ENCODE measurements at regions not wholly inside any gene's neighbourhood (a gene's known extent, or its start where the extent isn't known, plus 50 kb on each side); places are given as distances from the start of the nearest gene placed in this dataset.

GRCh38 chr5:2022436-2022835, 139.7 kb upstream of the IRX4 start:
- DNase-seq (ENCODE audit: insufficient read length, low spot score) (no peak), FAIRE-seq (no peak)
- TF ChIP-seq POLR2A (IDR thresholded peaks at IDR 0.05; ENCODE audit: low read depth, low read length) = no peak

GRCh38 chr5:2021484-2022176, 138.9 kb upstream of the IRX4 start:
- FAIRE-seq (no peak), DNase-seq (ENCODE audit: insufficient read length, low spot score) (no peak)
- no peak for TF ChIP-seq POLR2A (IDR thresholded peaks at IDR 0.05; ENCODE audit: low read depth, low read length)

- FAIRE-seq = no peak
- DNase-seq (ENCODE audit: insufficient read length, low spot score) = no peak
- TF ChIP-seq POLR2A (IDR thresholded peaks at IDR 0.05; ENCODE audit: low read depth, low read length) = no peak
These were observed 138.0 kb upstream of the IRX4 start for GRCh38 chr5:2020730-2021129.

- FAIRE-seq = no peak
- no peak for TF ChIP-seq POLR2A (IDR thresholded peaks at IDR 0.05; ENCODE audit: low read depth, low read length)
These were observed 137.0 kb upstream of the IRX4 start for GRCh38 chr5:2019716-2020115.

GRCh38 chr5:2018390-2018724, 135.6 kb upstream of the IRX4 start:
- FAIRE-seq (no peak), DNase-seq (ENCODE audit: insufficient read length, low spot score) (no peak)
- no peak for TF ChIP-seq POLR2A (IDR thresholded peaks at IDR 0.05; ENCODE audit: low read depth, low read length)

More at GRCh38 chr5:2019716-2020115, 137.0 kb upstream of the IRX4 start:
- DNase-seq (ENCODE audit: insufficient read length, low spot score) = no peak

DNA sequence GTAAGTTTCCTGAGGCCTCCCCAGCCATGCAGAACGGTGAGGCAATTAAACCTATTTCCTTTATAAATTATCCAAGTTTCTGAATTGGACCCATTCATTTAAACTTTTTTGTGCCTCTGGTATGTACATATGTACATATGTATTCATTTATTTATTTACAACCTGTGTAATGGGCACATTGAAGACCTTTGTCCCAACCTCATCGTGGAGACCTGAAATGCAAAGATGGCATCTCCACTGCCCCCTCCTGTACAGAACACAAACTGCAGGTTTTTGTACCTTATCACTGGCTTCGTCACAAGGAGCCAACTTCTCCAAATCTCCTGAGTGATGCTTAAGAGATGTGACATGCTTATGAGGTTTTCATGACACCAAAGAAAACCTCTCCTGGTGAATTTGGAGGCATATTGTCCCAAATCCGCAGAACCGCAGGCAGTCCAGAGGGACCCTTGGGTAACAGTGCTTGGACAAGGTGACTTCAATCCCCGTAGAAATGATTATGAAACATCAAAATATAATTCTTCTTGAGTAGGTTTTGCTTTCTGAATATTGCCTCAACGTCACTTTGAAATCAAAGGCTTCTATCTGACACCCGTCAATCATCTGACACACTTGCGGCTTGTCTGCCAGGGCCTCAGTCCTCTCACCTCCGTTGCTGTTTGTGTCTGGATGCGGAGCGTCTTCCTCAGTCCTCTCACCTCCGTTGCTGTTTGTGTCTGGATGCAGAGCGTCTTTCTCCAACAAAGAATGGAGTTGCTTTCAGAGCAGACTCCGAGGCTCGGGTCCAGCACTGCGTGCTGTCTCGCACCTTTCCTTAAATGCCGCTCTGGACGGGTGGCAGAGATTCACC, 135.0 kb upstream of the IRX4 start:
- FAIRE-seq (no peak), DNase-seq (ENCODE audit: insufficient read length, low spot score) (peak; percentile 26)
- TF ChIP-seq POLR2A (IDR thresholded peaks at IDR 0.05; ENCODE audit: low read depth, low read length) = no peak

DNA sequence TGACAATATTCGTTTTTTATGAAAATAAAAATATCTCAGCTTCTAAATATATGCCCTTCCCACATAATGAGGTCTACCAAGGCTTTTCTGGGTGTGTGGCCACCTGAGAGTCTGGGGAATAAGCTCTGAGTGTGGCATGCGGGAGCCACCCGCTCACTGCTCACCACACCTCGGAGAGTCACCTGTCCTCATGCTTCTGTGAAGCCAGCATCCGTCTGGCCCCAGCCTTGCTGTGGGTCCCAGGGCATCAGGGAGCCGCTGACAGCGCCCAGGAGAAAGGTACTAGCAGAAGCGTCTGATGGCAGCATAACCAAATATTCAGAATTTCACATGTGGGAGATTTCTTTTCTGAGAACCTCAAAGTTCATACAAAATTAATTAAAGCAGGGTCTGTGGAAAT, 133.2 kb upstream of the IRX4 start:
- no peak for FAIRE-seq
- DNase-seq (ENCODE audit: insufficient read length, low spot score) = no peak
- no peak for TF ChIP-seq POLR2A (IDR thresholded peaks at IDR 0.05; ENCODE audit: low read depth, low read length)

GRCh38 chr5:2015124-2015848, 132.6 kb upstream of the IRX4 start:
- no peak for DNase-seq (ENCODE audit: insufficient read length, low spot score)
- no peak for FAIRE-seq
- no peak for TF ChIP-seq POLR2A (IDR thresholded peaks at IDR 0.05; ENCODE audit: low read depth, low read length)

GRCh38 chr5:2014058-2014610, 131.4 kb upstream of the IRX4 start:
- no peak for TF ChIP-seq POLR2A (IDR thresholded peaks at IDR 0.05; ENCODE audit: low read depth, low read length)
- DNase-seq (ENCODE audit: insufficient read length, low spot score) (no peak), FAIRE-seq (no peak)

DNA sequence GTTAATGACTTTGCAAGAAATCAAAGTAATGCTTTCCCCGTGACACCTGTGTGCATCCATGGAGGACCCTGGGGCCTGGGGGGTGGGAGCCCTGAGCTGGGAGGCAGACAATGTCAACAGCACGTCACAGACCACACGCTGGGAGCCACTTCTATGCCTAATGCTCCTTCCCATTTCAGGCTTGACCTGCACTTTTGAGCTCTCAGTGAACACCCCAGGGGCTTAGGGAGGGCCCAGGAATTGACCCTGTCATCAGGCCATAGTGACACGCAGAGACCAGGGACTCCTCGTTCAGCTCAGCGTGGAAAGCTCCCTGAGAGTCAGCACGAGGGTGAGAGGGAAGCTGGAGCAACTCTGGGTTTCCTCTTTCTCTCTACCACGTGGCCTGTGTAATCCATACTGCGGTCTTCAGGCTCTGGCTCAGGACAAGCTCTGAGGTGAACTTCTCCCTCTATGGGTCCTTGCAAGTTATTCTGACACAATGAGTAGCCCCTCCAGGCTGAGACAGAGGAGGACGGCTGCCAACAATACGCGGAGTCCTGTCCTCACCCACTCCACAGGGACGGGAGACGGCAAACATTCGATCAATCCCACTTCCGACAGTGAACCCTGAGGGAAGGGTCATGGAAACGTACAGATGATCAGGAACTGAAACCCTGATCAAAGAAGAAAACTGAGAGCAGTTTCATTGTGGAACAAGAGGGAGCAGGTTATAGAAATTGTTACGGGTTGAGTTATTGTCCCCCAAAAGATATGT, 130.8 kb upstream of the IRX4 start:
- FAIRE-seq (no peak), DNase-seq (ENCODE audit: insufficient read length, low spot score) (no peak)
- no peak for TF ChIP-seq POLR2A (IDR thresholded peaks at IDR 0.05; ENCODE audit: low read depth, low read length)

DNA sequence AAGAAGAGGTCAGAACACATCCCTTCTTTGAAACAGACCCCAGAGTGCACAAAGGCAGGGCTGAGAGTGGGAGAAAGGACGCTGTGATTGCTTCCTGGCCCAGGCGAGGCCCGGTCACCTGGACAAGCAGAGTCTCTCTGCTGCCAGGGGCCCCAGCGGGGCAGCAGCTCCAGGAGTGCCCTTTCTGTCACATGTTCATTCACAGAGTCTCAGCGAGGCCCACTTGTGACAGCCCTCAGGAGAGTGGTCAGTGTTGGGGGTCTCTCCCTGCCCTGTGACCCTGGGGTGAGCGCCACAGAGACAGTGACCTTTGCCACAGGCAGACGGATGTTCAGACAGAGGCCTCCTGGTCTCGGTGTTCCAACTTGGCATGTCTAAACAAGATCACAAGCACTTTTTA, 130.2 kb upstream of the IRX4 start:
- no peak for TF ChIP-seq POLR2A (IDR thresholded peaks at IDR 0.05; ENCODE audit: low read depth, low read length)
- no peak for FAIRE-seq
- no peak for DNase-seq (ENCODE audit: insufficient read length, low spot score)

GRCh38 chr5:2011481-2012411, 129.0 kb upstream of the IRX4 start:
- no peak for TF ChIP-seq POLR2A (IDR thresholded peaks at IDR 0.05; ENCODE audit: low read depth, low read length)
- DNase-seq (ENCODE audit: insufficient read length, low spot score) (no peak), FAIRE-seq (no peak)
